Loucy (cell line): ENCODE measurements at regions not wholly inside any gene's neighbourhood (a gene's known extent, or its start where the extent isn't known, plus 50 kb on each side); places are given as distances from the start of the nearest gene placed in this dataset.

ENCODE experiments used
- CTCF ChIP-seq: fragments of 200-600 bp; sonication (generic); conservative IDR thresholded peaks from 2 replicates; pipeline ENCODE4 v1.5.1; 2014; ENCODE audit warnings: mild to moderate bottlenecking, antibody characterized with exemption, low read length
- EZH2phosphoT487 ChIP-seq: fragments of 200-600 bp; IDR thresholded peaks from 2 replicates; pipeline ENCODE4 v1.6.1; 2018; ENCODE audit warnings: antibody characterized with exemption, mild to moderate bottlenecking, moderate library complexity, borderline replicate concordance

GRCh38 chr3:110974902-110975301 lies 96.7 kb upstream of the NECTIN3 start:
- TF ChIP-seq CTCF (no peak), EZH2phosphoT487 (no peak)
